GM12872 (cell line): ENCODE measurements at regions not wholly inside any gene's neighbourhood (a gene's known extent, or its start where the extent isn't known, plus 50 kb on each side); places are given as distances from the start of the nearest gene placed in this dataset.

Experiments
- TF ChIP-seq, protein P1 (sequence below): IDR thresholded peaks from 3 replicates; pipeline ENCODE4 v1.5.1; 2011; ENCODE audit warnings: low read depth, mild to moderate bottlenecking, low read length, moderate library complexity; ENCODE audit not compliant: insufficient read depth

DNA sequence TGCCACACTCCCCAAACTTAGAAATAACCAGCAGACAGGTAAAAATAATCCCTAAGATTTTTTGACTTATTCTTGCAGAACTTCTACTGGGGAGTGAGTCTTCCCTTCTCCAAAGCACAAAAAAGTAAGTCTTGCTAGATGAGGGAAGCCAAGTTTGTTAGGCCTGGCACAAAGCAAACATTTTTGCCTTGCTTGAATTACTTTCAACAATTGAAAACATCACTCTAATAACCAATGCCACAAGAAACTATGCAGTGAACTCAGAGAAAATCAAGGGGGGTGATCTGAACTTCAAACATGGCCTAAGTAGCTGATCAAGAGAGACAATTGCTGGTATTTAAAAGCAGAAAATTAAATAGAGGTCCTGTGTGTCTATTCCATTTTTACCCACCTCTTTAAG, 123.6 kb upstream of the SLC1A3 start:
- TF ChIP-seq, protein P1, sequence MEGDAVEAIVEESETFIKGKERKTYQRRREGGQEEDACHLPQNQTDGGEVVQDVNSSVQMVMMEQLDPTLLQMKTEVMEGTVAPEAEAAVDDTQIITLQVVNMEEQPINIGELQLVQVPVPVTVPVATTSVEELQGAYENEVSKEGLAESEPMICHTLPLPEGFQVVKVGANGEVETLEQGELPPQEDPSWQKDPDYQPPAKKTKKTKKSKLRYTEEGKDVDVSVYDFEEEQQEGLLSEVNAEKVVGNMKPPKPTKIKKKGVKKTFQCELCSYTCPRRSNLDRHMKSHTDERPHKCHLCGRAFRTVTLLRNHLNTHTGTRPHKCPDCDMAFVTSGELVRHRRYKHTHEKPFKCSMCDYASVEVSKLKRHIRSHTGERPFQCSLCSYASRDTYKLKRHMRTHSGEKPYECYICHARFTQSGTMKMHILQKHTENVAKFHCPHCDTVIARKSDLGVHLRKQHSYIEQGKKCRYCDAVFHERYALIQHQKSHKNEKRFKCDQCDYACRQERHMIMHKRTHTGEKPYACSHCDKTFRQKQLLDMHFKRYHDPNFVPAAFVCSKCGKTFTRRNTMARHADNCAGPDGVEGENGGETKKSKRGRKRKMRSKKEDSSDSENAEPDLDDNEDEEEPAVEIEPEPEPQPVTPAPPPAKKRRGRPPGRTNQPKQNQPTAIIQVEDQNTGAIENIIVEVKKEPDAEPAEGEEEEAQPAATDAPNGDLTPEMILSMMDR = no peak

DNA sequence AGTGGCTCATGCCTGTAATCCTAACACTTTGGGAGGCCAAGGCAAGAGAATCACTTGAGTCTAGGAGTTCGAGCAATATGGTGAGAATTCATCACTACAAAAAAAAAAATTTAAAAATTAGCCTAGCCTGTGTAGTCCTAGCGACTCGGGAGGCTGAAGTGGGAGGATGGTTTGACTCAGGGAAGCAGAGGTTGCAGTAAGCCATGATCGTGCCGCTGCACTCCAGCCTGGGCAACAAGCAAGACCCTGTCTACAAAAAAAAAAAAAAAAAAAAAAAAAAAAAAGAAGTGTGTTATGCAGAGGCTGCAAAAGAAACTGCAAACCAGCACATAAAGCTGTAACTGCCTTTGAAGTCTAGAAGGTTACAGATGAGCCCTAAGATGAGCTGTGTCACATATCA, 116.9 kb upstream of the SLC1A3 start:
- TF ChIP-seq, protein P1 = no peak

- TF ChIP-seq, protein P1 = no peak
Measured at GRCh38 chr5:36491856-36492255, 114.5 kb upstream of the SLC1A3 start.

DNA sequence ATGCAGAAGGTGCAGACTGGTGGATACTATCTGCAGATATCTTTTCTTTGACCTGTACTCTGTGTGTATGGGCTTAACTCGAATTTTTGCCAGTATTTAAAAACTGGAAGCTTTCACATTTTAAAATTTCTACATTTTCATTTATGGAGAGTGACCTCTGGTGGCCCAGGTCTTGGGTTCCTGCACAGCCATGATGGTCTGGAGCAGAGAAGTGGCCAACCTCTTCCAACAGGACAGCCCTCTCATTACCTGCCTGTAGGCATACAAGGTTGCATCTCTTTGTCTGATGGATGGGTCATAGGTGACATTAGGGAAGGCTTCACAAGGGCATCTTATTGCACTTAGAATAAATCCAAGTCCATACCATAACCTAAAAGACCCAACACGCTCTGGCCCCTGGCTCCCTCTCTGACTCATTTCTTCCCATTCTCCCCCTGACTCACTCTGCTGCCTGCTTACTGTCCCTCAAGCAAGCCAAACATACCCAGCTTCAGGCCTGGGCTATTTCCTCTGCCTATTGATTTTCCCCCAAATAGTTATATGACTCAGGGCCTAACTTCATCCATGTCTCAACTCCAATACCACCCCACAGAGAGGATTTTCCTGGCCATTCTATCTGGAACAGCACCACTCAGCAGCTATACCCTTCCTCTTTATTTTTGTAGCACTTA, 113.3 kb upstream of the SLC1A3 start:
- TF ChIP-seq, protein P1 = no peak

DNA sequence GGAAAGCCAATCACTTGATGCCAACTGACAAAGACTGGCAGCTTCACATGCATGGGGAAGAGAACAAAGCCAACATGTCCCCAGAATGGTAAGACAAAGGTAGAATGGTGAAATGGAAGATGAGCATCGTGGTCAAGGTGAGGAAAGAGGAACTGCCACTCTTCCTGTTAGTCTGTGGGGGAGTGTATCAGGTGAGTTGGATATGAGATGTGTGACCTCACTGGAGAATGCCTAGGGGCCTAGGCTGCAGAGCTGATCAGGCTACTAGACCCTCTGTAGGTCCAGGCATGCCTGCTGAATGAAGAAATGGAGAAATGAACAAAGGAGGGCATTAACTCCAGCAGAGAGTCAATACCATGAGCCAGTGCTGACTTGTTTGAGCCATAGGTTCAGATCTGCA, 112.4 kb upstream of the SLC1A3 start:
- TF ChIP-seq, protein P1 = no peak

DNA sequence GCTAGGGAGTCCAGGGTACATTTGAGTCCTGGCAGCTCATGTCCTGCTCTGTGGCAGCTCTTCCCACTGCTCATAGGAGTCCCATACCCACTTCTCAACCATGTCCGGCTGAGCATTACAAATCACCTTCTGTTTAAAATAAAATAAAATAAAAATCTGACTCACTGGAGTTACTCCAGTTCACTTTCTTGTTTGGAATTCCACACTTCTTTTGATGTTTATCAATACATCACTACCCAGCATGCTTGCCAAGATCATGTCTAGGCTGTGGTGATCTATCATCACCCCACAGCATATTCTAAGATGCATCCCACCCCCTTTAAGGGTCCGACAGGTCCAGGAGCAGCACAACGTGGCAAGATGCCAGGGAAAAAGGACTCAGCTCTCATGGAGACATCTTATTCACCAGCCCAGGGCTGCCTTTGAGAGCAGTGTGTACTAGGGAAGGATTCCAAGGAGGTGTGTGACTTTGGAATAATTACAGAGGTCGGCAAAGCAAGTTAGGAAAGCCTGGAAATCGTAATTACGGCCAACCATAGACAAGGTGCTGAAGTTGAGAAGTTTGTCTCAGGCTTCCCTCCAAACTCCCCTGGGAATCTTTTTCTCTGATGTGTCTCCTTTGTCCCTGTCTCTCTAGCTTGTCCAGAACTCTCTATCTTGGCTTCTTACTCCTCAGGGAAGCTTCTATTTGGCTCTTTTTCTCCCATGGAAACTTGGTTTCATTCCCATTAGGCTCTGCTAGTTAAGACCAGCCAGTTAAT, 111.4 kb upstream of the SLC1A3 start:
- TF ChIP-seq, protein P1 = no peak

DNA sequence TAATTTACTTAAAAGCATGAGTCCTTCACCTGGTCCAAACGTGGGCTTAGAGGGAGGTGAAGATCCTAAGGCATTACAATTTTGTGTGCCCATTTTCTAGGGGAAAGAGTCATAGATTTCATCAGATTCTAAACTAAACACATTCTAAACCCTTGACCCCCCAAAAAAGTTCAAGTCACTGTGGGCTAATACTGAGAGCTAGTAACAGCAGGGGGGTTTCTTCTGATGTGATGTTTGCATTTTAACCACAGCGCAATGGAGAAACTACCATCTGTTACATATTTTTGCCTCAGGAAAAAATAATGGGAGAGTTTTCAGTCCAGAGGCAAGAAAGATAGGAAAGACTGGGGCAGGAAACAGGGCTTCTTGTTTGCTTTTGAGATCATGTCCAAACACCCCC, 110.8 kb upstream of the SLC1A3 start:
- TF ChIP-seq, protein P1 = no peak
